Neural progenitor cell (in vitro differentiated cells): ENCODE measurements at regions not wholly inside any gene's neighbourhood (a gene's known extent, or its start where the extent isn't known, plus 50 kb on each side); places are given as distances from the start of the nearest gene placed in this dataset.

Source experiments
- CTCF ChIP-seq: fragments of 200-600 bp; sonication (generic); IDR thresholded peaks from 2 replicates; pipeline ENCODE4 v1.5.1; 2017; ENCODE audit warnings: antibody characterized with exemption, mild to moderate bottlenecking
- EZH2 ChIP-seq: fragments of 200-600 bp; sonication (generic); IDR thresholded peaks from 2 replicates; pipeline ENCODE4 v1.6.1; 2017; ENCODE audit warnings: antibody characterized with exemption, mild to moderate bottlenecking, moderate library complexity
- EZH2phosphoT487 ChIP-seq: fragments of 200-600 bp; sonication (generic); IDR thresholded peaks from 2 replicates; pipeline ENCODE4 v1.6.1; 2017; ENCODE audit warnings: antibody characterized with exemption

GRCh38 chr7:13115157-13115772 lies 427.8 kb downstream of the ARL4A start:
- TF ChIP-seq CTCF: no peak
- no peak for TF ChIP-seq EZH2phosphoT487
- no peak for TF ChIP-seq EZH2
